Adipocyte (in vitro differentiated cells): ENCODE measurements at regions not wholly inside any gene's neighbourhood (a gene's known extent, or its start where the extent isn't known, plus 50 kb on each side); places are given as distances from the start of the nearest gene placed in this dataset.

Source experiments
- DNase-seq: peaks from one replicate; pipeline ENCODE4 v3.0.0-alpha.2; 2015; ENCODE audit warnings: low read depth
- H3K27me3 ChIP-seq: replicated peaks from 2 replicates; pipeline ENCODE4 v1.7.0; 2013; ENCODE audit warnings: mild to moderate bottlenecking, low read length, moderate library complexity; ENCODE audit not compliant: control insufficient read depth, insufficient read depth
- H3K36me3 ChIP-seq: 2 replicates; pipeline ENCODE4 v1.7.0; 2013; ENCODE audit warnings: low read length, mild to moderate bottlenecking, moderate library complexity; ENCODE audit not compliant: control insufficient read depth, insufficient read depth, severe bottlenecking
- H3K4me1 ChIP-seq: 2 replicates; pipeline ENCODE4 v1.7.0; 2013; ENCODE audit warnings: mild to moderate bottlenecking, low read length, moderate library complexity; ENCODE audit not compliant: control insufficient read depth, insufficient read depth
- H3K4me3 ChIP-seq: 2 replicates; pipeline ENCODE4 v1.7.0; 2013; ENCODE audit warnings: mild to moderate bottlenecking, low read length, moderate library complexity
- H3K9ac ChIP-seq: 2 replicates; pipeline ENCODE4 v1.7.0; 2013; ENCODE audit warnings: mild to moderate bottlenecking, low read length, moderate library complexity
- H3K9me3 ChIP-seq: 2 replicates; pipeline ENCODE4 v1.7.0; 2013; ENCODE audit warnings: mild to moderate bottlenecking, low read length, moderate library complexity; ENCODE audit not compliant: control insufficient read depth

DNA sequence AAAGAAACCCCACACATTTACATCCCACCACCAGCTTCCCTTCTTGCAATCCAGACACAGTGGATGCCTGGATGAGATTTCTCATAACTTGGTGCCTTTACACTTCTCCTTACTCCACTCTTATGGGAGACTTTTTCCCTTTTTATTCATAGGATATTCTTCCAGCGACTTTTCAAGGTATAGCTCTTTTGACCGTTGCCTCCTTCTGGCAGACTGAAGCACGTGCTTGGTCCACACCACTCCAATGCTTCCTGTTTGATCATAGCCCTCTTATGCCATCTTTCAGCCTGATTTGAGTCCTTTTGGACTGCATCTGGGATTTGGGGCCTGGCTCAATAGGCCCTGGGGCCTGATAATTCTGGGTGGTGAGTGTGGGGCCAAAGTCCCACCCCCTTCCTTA, 87.7 kb downstream of the ERCC5 start:
- H3K27me3 ChIP-seq, result no peaks in the 10 kb centered on the region
- H3K36me3 ChIP-seq, result no peaks in the 10 kb centered on the region
- H3K4me1 ChIP-seq, result no peaks in the 10 kb centered on the region
- H3K9ac ChIP-seq, result no peak overlapping the region
- no peaks in the 10 kb centered on the region for H3K9me3 ChIP-seq
- H3K4me3 ChIP-seq, result no peak overlapping the region
- no peak for DNase-seq

DNA sequence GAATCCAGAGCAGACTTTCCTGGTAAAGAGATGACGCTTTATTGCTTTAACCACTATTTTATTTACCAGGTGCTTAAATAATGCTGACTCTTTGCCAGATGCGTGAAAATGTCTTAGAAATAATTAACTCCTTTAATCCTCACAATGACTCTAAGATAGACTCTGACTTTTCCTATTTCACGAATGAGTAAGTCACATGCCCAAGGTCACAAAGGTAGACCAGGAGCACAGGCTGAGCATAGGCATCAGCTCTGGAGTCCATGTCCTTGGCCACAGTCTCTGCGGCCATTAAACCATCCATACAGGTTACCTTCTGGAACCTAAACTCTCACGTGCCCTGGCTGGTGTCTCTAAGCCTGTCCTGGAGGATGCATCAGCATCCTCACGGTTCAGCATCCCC, 87.3 kb downstream of the ERCC5 start:
- Histone ChIP-seq H3K27me3 (no peaks in the 10 kb centered on the region), H3K4me3 (no peak overlapping the region), H3K36me3 (no peaks in the 10 kb centered on the region), H3K9ac (no peak overlapping the region), H3K4me1 (no peaks in the 10 kb centered on the region), H3K9me3 (no peaks in the 10 kb centered on the region)
- DNase-seq, result no peak

DNA sequence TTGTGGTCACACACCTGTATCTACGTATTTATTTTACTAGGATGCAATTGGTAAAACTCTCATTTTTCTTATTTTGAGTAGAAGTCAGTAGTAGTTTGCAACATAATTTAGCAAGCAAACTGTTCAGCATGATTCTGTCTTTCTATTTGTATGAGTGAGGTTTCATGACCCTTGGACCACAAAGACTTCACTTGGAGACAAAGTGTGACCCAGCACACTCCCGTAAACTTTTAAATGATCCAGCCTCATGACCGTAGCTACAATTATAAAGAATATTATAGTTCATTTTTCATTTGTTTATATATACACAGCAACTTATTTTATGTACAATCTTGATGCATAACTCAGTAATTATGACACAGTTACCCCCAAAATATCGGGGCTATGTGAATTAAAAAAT, 86.5 kb downstream of the ERCC5 start:
- peaks cover 4% of the 10 kb centered on the region for H3K27me3 ChIP-seq
- no peak overlapping the region for H3K9ac ChIP-seq
- H3K9me3 ChIP-seq, result no peaks in the 10 kb centered on the region
- H3K4me3 ChIP-seq, result no peak overlapping the region
- no peaks in the 10 kb centered on the region for H3K4me1 ChIP-seq
- H3K36me3 ChIP-seq, result no peaks in the 10 kb centered on the region
- no peak for DNase-seq

DNA sequence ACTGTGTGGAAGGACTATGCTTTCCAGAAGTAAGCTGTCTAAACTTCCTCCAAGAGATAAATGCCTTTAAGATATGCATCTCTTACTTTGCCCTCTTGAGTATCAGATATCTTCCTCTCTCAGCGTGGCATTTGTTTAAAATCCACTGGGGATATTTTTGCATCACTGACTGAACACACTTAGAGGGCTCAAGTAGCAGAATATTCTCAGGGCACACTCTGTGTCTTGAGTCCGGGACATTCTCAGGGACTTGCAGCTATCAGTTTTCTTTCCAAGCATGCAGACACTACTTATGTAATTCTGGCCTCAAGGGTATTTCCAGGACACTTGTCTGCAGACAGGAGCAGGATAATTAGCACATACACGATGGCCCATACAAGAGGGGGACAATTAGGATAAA, 84.7 kb downstream of the ERCC5 start:
- no peak overlapping the region for H3K9ac ChIP-seq
- no peaks in the 10 kb centered on the region for H3K4me1 ChIP-seq
- H3K27me3 ChIP-seq, result peaks cover 6% of the 10 kb centered on the region
- no peaks in the 10 kb centered on the region for H3K36me3 ChIP-seq
- no peaks in the 10 kb centered on the region for H3K9me3 ChIP-seq
- H3K4me3 ChIP-seq, result no peak overlapping the region
- DNase-seq, result no peak

DNA sequence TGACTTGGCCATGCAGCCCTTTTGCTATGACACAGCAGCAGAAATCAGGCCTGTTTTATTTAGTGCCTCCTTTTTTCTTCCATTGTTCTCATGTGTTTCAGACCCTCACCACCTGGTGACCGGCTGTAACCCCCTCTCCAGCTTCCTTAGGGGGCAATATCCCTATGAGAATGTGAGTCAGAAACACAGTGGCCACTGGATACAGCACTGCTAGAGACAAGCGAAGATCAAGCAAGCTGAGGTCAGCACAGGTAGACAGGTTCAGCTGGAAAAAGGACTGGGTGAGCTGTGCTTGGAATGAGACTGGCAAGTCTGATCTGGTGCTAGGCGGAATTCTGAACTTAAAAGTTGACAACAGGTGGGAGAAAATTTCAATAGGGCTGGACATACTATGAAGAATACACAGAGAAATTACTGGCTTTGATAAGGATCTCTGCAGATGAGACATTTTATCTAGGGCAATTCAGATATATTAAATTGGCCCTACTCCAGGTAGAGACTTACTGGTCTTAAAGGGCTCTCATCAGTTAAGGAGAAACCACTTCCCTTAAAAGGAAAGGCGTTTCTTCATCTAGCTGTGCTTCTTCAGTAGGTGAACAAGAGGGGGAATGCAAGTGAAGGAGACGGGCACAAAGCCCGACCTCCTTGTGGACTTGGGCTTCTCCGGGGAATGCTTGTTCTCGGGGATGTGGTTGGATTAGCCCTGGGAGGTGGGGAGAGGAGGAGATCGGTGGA, 83.3 kb downstream of the ERCC5 start:
- no peak overlapping the region for H3K9ac ChIP-seq
- DNase-seq, result no peak
- no peaks in the 10 kb centered on the region for H3K36me3 ChIP-seq
- H3K4me3 ChIP-seq, result no peak overlapping the region
- no peaks in the 10 kb centered on the region for H3K9me3 ChIP-seq
- H3K4me1 ChIP-seq, result no peaks in the 10 kb centered on the region
- peaks cover 6% of the 10 kb centered on the region for H3K27me3 ChIP-seq
